Naive thymus-derived CD8-positive, alpha-beta T cell (primary cell): ENCODE measurements at regions not wholly inside any gene's neighbourhood (a gene's known extent, or its start where the extent isn't known, plus 50 kb on each side); places are given as distances from the start of the nearest gene placed in this dataset.
"Not testable (repeated sequence)": the region's sequence is repeated elsewhere in the genome, so short reads cannot be mapped to it uniquely, and the experiment has no call there.

ENCODE experiments used
- ATAC-seq, 2 donors: fragments of 150-1000 bp; cut with Tn5 transposase in 1 of 2; sonication (Bioruptor Pico), chemical (Tn5 transposase) in 1 of 2; 1 replicate in 1 of 2; 2 replicates in 1 of 2; pipeline ENCODE4 v1.10.0; 2021; ENCODE audit warnings: mild to moderate bottlenecking in 2 of 2, moderate library complexity in 2 of 2
- POLR2A ChIA-PET: fragments of 350-600 bp; sonication (Branson Sonifier 250); formaldehyde crosslinking; loops from one replicate; lab custom pipeline; 2021; ENCODE audit warnings: antibody characterized with exemption; lab: Charles Lee
- DNase-seq, 10 donors: peaks; one replicate each; pipeline versions ENCODE4 v3.0.0 to v3.0.0-alpha.2; 2020 to 2022
- H3K27ac Mint-ChIP-seq, 10 donors: one replicate each; pipeline ENCODE4 v1.8.0; 2020 to 2022; ENCODE audit warnings: mild to moderate bottlenecking in 10 of 10, mixed read lengths in 10 of 10, moderate library complexity in 4 of 10, inconsistent platforms in 1 of 10
- H3K27me3 Mint-ChIP-seq, 5 donors: one replicate each; pipeline ENCODE4 v1.8.0; 2021 to 2022; ENCODE audit warnings: mixed read lengths in 5 of 5
- H3K36me3 Mint-ChIP-seq, 3 donors: one replicate each; pipeline ENCODE4 v1.8.0; 2020 to 2022; ENCODE audit warnings: mixed read lengths in 3 of 3, mild to moderate bottlenecking in 2 of 3, inconsistent platforms in 1 of 3
- H3K4me1 Mint-ChIP-seq, 4 donors: one replicate each; pipeline ENCODE4 v1.8.0; 2021 to 2022; ENCODE audit warnings: mixed read lengths in 4 of 4
- H3K4me3 Mint-ChIP-seq, 10 donors: one replicate each; pipeline ENCODE4 v1.8.0; 2020 to 2022; ENCODE audit warnings: mild to moderate bottlenecking in 10 of 10, mixed read lengths in 10 of 10, moderate library complexity in 6 of 10, inconsistent platforms in 1 of 10
- H3K9me3 Mint-ChIP-seq, 9 donors: one replicate each; pipeline ENCODE4 v1.8.0; 2020 to 2022; ENCODE audit warnings: mixed read lengths in 9 of 9, mild to moderate bottlenecking in 3 of 9, inconsistent platforms in 1 of 9, moderate library complexity in 1 of 9

DNA sequence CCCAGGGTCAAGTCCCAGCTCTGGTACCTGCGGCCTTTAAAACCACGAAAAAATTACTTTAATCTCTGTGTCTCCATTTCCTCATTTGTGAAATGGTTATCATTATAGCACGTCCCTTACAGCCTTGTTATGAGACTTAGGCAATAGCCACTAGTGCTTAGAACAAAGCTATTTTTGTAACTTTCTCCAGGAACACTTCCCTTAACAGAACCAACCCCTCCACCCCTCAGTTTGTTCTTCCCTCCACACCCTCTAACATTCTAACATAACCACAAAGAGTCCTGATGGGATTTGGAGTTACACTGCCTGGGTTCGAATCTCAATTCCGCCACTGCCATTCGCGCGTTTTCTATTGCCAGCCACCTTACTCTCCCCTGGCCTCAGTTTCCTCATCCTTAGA, 2777.4 kb upstream of the TPTE start:
- H3K36me3 Mint-ChIP-seq, DNase-seq, H3K4me3 Mint-ChIP-seq, H3K9me3 Mint-ChIP-seq, ATAC-seq, H3K27ac Mint-ChIP-seq, H3K27me3 Mint-ChIP-seq, H3K4me1 Mint-ChIP-seq, POLR2A ChIA-PET: not testable (repeated sequence)

- H3K4me1 Mint-ChIP-seq, H3K27ac Mint-ChIP-seq, H3K36me3 Mint-ChIP-seq, POLR2A ChIA-PET, DNase-seq, H3K27me3 Mint-ChIP-seq, H3K9me3 Mint-ChIP-seq, H3K4me3 Mint-ChIP-seq: not testable (repeated sequence)
- ATAC-seq: peak; percentile 96 to 97
Observed at GRCh38 chr21:7744406-7745099, 2776.8 kb upstream of the TPTE start.

- H3K27me3 Mint-ChIP-seq, H3K4me3 Mint-ChIP-seq, H3K9me3 Mint-ChIP-seq, DNase-seq, H3K36me3 Mint-ChIP-seq, POLR2A ChIA-PET, H3K27ac Mint-ChIP-seq, H3K4me1 Mint-ChIP-seq: not testable (repeated sequence)
- ATAC-seq: peak; percentile 77 to 79
Observed at GRCh38 chr21:7745100-7745450, 2776.3 kb upstream of the TPTE start.

- H3K36me3 Mint-ChIP-seq, H3K9me3 Mint-ChIP-seq, H3K4me1 Mint-ChIP-seq, H3K27ac Mint-ChIP-seq, H3K27me3 Mint-ChIP-seq, ATAC-seq, H3K4me3 Mint-ChIP-seq, POLR2A ChIA-PET: not testable (repeated sequence)
- peak in 1 of 10 donors; percentile 0 for DNase-seq
Observed at GRCh38 chr21:7747964-7748363, 2773.4 kb upstream of the TPTE start.

DNA sequence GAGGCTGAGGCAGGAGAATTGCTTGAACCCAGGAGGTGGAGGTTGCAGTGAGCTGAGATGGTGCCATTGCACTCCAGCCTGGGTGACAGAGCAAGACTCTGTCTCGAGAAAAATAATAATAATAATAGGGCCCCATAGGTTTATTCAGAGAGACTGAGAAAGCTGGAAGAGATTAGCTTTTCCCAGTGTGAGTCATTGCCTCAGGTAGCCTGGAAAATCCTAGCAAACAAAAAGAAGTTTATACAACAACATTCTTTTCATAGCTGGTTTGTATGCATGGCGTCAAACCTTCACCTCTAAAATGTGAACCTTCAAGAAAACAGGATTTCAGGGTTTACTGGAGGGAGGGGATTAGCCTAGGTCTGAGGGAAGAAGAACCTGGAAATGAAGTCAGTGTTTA, 2768.8 kb upstream of the TPTE start:
- ATAC-seq, H3K27ac Mint-ChIP-seq, DNase-seq, H3K36me3 Mint-ChIP-seq, H3K9me3 Mint-ChIP-seq, POLR2A ChIA-PET, H3K27me3 Mint-ChIP-seq, H3K4me3 Mint-ChIP-seq, H3K4me1 Mint-ChIP-seq: not testable (repeated sequence)

DNA sequence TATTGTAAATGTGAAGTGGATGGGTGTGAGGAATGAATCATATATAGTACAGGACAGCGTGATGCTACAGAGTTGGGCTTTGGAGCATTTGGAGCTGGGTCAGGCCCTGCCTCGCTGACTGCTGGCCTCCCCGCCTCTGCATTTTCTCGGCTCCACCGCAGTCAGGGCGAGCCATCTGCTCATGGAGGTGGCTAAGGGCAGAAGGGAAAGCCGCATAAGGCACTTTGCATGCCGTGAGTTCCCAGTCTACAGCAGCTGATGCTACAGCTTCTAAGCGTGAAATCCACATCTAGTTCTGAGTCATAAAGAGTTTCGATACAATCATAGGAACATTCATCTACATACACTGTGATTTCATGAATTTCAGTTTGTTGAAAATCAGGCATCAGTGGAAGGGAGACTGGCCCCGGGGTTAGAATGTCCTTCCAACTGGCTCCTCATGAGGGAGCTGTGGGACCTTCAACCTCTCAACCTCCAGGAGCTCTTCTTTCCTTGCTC, 2768.0 kb upstream of the TPTE start:
- H3K9me3 Mint-ChIP-seq, POLR2A ChIA-PET, H3K27me3 Mint-ChIP-seq, ATAC-seq, H3K4me1 Mint-ChIP-seq, H3K27ac Mint-ChIP-seq, H3K36me3 Mint-ChIP-seq, H3K4me3 Mint-ChIP-seq: not testable (repeated sequence)
- DNase-seq: peak in 1 of 10 donors; percentile 0

- not testable (repeated sequence) for H3K4me1 Mint-ChIP-seq, H3K4me3 Mint-ChIP-seq
Observed at GRCh38 chr21:7769985-7770384, 2751.4 kb upstream of the TPTE start.

GRCh38 chr21:7774219-7774618, 2747.2 kb upstream of the TPTE start:
- DNase-seq, ATAC-seq, H3K4me1 Mint-ChIP-seq, H3K27me3 Mint-ChIP-seq, H3K36me3 Mint-ChIP-seq, H3K27ac Mint-ChIP-seq, H3K4me3 Mint-ChIP-seq, POLR2A ChIA-PET: not testable (repeated sequence)
- peaks cover 0 to 10% (median 0%) of the 10 kb centered on the region in 9 donors for H3K9me3 Mint-ChIP-seq

More at GRCh38 chr21:7769985-7770384, 2751.4 kb upstream of the TPTE start:
- POLR2A ChIA-PET, ATAC-seq, H3K36me3 Mint-ChIP-seq, H3K27ac Mint-ChIP-seq, H3K9me3 Mint-ChIP-seq, H3K27me3 Mint-ChIP-seq, DNase-seq: not testable (repeated sequence)

DNA sequence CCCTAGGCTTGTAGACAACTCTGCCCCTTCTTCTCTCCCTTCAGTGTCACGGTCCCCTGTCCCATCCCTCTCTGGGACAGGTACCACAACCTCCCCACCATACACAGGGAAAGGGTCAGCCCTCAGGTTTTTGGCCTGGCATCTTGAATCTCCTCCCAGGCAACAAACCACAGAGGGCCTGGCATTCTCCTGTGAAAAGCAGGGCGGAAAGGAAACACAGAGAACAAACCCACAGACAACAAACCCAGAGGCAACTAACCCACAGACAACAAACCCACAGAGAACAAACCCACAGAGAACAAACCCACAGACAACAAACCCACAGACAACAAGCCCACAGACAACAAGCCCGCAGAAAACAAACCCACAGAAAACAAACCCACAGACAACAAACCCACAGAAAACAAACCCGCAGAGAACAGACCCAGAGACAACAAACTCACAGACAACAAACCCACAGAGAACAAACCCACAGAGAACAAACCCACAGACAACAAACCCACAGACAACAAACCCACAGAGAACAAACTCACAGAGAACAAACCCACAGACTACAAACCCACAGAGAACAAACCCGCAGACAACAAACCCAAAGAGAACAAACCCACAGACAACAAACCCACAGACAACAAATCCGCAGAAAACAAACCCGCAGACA, 2745.9 kb upstream of the TPTE start:
- Mint-ChIP-seq H3K4me3 (peak overlapping the region in 8 of 10 donors; percentile 2 to 87 (median 56)), H3K9me3 (peaks cover 0 to 10% (median 0%) of the 10 kb centered on the region in 9 donors), H3K27ac (peak overlapping the region; percentile 40 to 96 (median 88))
- ATAC-seq, H3K36me3 Mint-ChIP-seq, H3K4me1 Mint-ChIP-seq, H3K27me3 Mint-ChIP-seq, POLR2A ChIA-PET: not testable (repeated sequence)
- peak in 7 of 10 donors; percentile 2 to 26 (median 20) for DNase-seq

DNA sequence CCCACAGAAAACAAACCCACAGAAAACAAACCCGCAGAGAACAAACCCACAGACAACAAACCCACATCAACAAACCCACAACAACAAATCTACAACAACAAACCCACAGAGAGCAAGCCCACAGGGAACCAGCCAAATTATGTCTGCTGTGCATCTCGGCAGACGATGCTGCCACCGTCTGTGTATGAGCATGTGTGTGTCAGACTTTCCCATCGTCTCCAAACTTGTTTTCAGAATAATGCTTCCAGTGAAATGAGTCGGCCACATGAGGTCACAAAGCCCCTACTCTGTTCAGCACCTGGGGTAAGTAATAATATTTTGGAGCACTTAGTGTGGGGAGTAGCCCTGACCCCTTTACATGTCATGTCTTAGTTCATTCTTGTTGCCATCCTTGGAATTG, 2745.3 kb upstream of the TPTE start:
- H3K27me3 Mint-ChIP-seq, POLR2A ChIA-PET, DNase-seq, H3K36me3 Mint-ChIP-seq, H3K4me1 Mint-ChIP-seq: not testable (repeated sequence)
- ATAC-seq: peak; percentile 54 to 57
- Mint-ChIP-seq H3K27ac (peak overlapping the region; percentile 40 to 96 (median 88)), H3K9me3 (peaks cover 0 to 10% (median 0%) of the 10 kb centered on the region in 9 donors), H3K4me3 (peak overlapping the region in 8 of 10 donors; percentile 2 to 87 (median 56))

DNA sequence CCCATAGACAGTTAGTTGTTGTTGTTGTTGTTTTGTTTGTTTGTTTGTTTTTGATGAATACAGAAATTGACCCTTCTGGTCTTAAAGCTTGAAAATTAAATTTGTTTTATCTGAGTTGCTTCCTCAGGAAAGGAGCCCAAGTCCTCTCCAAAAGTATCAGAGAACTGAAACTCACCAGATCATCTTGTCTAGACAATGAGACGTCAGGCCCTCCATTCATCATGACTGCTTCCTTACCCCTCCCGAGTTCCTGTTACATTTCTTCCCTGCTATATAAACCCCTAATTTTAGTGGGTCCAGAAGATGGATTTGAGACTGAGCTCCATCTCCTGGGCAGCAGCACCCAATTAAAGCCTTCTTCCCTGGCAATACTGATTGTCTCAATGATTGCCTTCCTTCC, 2744.8 kb upstream of the TPTE start:
- H3K27ac Mint-ChIP-seq, H3K27me3 Mint-ChIP-seq, H3K4me1 Mint-ChIP-seq, ATAC-seq, H3K36me3 Mint-ChIP-seq, H3K4me3 Mint-ChIP-seq, POLR2A ChIA-PET, DNase-seq: not testable (repeated sequence)
- H3K9me3 Mint-ChIP-seq: peaks cover 0 to 10% (median 0%) of the 10 kb centered on the region in 9 donors

- H3K27me3 Mint-ChIP-seq, H3K27ac Mint-ChIP-seq, ATAC-seq, POLR2A ChIA-PET, H3K4me1 Mint-ChIP-seq, H3K4me3 Mint-ChIP-seq, H3K36me3 Mint-ChIP-seq: not testable (repeated sequence)
- peaks cover 0 to 10% (median 0%) of the 10 kb centered on the region in 9 donors for H3K9me3 Mint-ChIP-seq
- DNase-seq: peak in 1 of 10 donors; percentile 15
Observed at GRCh38 chr21:7777289-7777688, 2744.1 kb upstream of the TPTE start.

DNA sequence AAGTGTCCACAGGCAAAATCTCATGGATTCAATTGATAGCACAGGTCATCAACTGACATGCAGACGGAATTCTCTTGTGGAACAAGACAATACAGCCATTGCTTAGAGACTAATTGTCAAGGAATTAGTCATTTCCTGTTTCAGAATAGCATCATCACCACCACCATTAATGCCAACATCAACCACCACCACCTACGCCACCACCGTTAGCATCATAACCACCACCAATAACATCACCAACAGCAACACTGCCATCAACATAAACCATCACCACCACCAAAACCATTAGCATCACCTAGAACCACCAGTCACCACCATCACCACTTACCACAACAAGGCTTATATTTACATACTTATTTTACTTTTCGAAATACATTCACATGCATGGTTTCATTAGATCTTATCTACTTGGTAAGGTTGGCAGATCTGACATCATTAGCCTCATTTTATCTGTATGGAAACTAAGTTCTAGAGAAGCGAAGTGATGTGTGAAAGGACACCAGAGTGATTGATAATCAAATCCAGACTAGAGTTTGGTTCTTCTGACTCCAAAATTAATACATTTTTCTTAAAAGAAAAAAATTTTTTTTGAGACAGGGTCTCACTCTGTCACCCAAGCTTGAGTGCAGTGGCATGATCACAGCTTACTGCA, 2733.8 kb upstream of the TPTE start:
- POLR2A ChIA-PET, ATAC-seq, H3K4me3 Mint-ChIP-seq, H3K27ac Mint-ChIP-seq, H3K36me3 Mint-ChIP-seq, H3K9me3 Mint-ChIP-seq, DNase-seq, H3K27me3 Mint-ChIP-seq, H3K4me1 Mint-ChIP-seq: not testable (repeated sequence)
